ENCODE measurements at regions not wholly inside any gene's neighbourhood (a gene's known extent, or its start where the extent isn't known, plus 50 kb on each side); places are given as distances from the start of the nearest gene placed in this dataset.

DNA sequence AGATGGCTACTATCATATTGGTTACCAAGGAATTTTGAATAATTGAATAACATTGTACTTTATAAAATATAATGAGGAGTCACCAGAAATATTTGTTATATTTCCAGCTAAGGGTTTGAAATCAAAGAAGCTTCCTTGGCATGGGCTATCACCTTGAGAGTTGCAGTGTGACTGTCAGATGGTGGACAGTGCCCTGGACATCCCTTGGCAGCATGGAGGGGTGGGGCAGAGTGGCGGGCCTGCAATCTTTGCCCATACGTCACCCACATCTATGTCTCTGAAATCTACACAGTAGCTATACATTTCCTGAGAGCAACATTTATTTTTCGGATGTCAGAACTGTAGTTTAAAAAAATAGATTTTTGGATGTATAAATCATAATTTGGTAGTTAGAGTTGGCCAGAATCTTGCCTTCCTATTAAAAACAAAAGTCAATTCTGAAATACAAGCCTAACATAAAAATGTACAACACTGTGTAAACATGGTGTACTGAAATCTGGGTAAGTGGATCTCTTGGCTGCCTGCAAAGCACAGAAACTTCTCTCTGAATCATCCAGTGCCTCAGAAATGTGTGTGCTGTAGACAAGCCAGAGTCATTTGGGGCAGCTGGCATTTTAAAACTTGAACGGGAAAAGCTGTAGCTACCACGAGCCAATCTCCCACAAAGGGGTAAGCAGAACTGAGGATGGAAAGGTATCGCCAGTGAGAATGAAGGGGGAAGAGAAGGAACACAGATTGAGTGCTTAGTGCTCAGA is 124.2 kb upstream of the ARHGAP28 start:
- no peak for DNase-seq (ENCODE audit: low spot score in 2 of 2)

GRCh38 chr18:6606411-6607085 is 123.0 kb upstream of the ARHGAP28 start:
- no peaks in the 10 kb centered on the region for H3K36me3 Mint-ChIP-seq
- no peak overlapping the region for H3K27ac Mint-ChIP-seq
- no peaks in the 10 kb centered on the region for H3K4me1 Mint-ChIP-seq
- H3K9me3 Mint-ChIP-seq = peaks cover 9% of the 10 kb centered on the region
- H3K4me3 Mint-ChIP-seq = no peak overlapping the region
- DNase-seq (ENCODE audit: low spot score in 2 of 2) = no peak
- no peak for ATAC-seq

More for the DNA sequence above, 124.2 kb upstream of the ARHGAP28 start:
- Mint-ChIP-seq H3K27ac (no peak overlapping the region), H3K4me1 (no peaks in the 10 kb centered on the region), H3K9me3 (peaks cover 5% of the 10 kb centered on the region), H3K4me3 (no peak overlapping the region), H3K36me3 (no peaks in the 10 kb centered on the region)
- no peak for ATAC-seq

DNA sequence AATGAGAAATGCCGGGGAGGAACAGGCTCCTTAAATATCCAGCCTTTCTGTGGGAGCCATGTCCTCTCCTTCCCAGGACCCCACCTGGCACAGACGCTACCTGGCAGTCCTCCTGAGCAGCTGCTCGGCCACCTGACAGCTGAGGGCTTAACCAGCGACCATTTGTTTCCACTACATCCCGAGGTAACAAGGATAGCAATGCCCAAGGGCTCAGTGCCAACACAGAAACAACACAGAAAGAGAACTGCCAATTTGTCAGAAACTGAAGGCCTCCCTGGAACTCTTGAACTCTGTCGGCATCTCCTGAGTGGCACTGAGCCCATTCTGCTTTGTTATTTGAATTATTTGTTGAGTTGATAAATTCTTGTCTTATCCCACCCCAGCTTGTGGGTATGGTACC is 122.2 kb upstream of the ARHGAP28 start:
- no peak overlapping the region for H3K4me3 Mint-ChIP-seq
- no peak for ATAC-seq
- no peaks in the 10 kb centered on the region for H3K36me3 Mint-ChIP-seq
- peaks cover 7% of the 10 kb centered on the region for H3K9me3 Mint-ChIP-seq
- no peak for DNase-seq (ENCODE audit: low spot score in 2 of 2)
- H3K27ac Mint-ChIP-seq = no peak overlapping the region
- no peaks in the 10 kb centered on the region for H3K4me1 Mint-ChIP-seq

- no peak for DNase-seq (ENCODE audit: low spot score in 2 of 2)
- H3K27ac Mint-ChIP-seq = no peak overlapping the region
- no peaks in the 10 kb centered on the region for H3K36me3 Mint-ChIP-seq
- no peak overlapping the region for H3K4me3 Mint-ChIP-seq
- no peak for ATAC-seq
- no peaks in the 10 kb centered on the region for H3K4me1 Mint-ChIP-seq
- peaks cover 14% of the 10 kb centered on the region for H3K9me3 Mint-ChIP-seq
Measured at GRCh38 chr18:6609666-6610264, 119.8 kb upstream of the ARHGAP28 start.

- Mint-ChIP-seq H3K4me3 (no peak overlapping the region), H3K27ac (no peak overlapping the region), H3K4me1 (no peaks in the 10 kb centered on the region), H3K9me3 (peaks cover 14% of the 10 kb centered on the region), H3K36me3 (no peaks in the 10 kb centered on the region)
- ATAC-seq = no peak
- DNase-seq (ENCODE audit: low spot score in 2 of 2) = no peak
Measured at GRCh38 chr18:6610466-6610865, 119.0 kb upstream of the ARHGAP28 start.

GRCh38 chr18:6613581-6613980 is 115.9 kb upstream of the ARHGAP28 start:
- Mint-ChIP-seq H3K27ac (no peak overlapping the region), H3K9me3 (peaks cover 20% of the 10 kb centered on the region), H3K4me3 (no peak overlapping the region), H3K4me1 (no peaks in the 10 kb centered on the region), H3K36me3 (no peaks in the 10 kb centered on the region)
- no peak for DNase-seq (ENCODE audit: low spot score in 2 of 2)
- no peak for ATAC-seq

DNA sequence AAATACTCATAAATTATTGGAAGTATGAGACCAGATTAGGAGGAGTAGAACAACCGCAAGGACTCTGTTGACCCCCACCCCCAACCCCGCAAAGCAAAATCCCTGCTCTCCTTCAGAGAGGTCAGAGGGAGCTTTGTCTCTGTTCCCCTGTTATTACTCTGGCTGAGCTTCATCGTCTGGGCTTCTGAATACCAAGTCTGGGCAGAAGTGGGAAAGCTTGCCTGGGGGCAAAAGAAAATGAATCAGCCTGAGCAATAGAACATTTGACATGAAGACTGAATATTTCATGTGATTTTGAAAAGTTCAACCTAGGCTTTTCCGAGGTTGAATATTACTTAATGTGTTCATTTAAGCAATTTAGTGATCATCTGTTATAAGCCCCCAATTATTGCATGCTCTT is 114.6 kb upstream of the ARHGAP28 start:
- H3K9me3 Mint-ChIP-seq = peaks cover 23% of the 10 kb centered on the region
- H3K27ac Mint-ChIP-seq = no peak overlapping the region
- no peak overlapping the region for H3K4me3 Mint-ChIP-seq
- DNase-seq (ENCODE audit: low spot score in 2 of 2) = no peak
- no peaks in the 10 kb centered on the region for H3K36me3 Mint-ChIP-seq
- no peaks in the 10 kb centered on the region for H3K4me1 Mint-ChIP-seq
- ATAC-seq = no peak

GRCh38 chr18:6616981-6617380 is 112.5 kb upstream of the ARHGAP28 start:
- no peak overlapping the region for H3K27ac Mint-ChIP-seq
- no peak overlapping the region for H3K4me3 Mint-ChIP-seq
- peaks cover 18% of the 10 kb centered on the region for H3K9me3 Mint-ChIP-seq
- no peaks in the 10 kb centered on the region for H3K36me3 Mint-ChIP-seq
- no peak for ATAC-seq
- no peak for DNase-seq (ENCODE audit: low spot score in 2 of 2)
- H3K4me1 Mint-ChIP-seq = no peaks in the 10 kb centered on the region

DNA sequence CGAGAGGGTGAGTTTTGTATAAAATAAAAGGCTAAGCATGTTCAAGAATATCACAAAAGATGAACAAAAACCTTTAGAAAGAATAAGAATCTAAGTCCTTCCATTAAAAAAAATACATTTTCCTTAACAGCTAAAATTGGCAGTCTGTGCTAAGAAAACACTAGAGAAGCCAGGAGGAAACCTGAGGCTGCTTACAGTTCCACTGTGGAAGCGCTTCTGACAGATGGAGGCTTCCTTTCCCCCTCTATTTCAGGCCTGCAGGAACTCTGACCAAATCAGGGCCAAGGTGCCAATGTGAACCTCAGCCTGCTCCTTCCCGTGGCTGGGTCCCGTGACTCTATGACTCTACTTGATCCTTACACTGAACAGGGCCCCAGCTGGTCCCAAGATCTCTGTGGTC is 108.1 kb upstream of the ARHGAP28 start:
- DNase-seq (ENCODE audit: low spot score in 2 of 2) (no peak), ATAC-seq (no peak)
- Mint-ChIP-seq H3K27ac (no peak overlapping the region), H3K36me3 (no peaks in the 10 kb centered on the region), H3K4me1 (no peaks in the 10 kb centered on the region), H3K4me3 (no peak overlapping the region), H3K9me3 (peaks cover 13% of the 10 kb centered on the region)

DNA sequence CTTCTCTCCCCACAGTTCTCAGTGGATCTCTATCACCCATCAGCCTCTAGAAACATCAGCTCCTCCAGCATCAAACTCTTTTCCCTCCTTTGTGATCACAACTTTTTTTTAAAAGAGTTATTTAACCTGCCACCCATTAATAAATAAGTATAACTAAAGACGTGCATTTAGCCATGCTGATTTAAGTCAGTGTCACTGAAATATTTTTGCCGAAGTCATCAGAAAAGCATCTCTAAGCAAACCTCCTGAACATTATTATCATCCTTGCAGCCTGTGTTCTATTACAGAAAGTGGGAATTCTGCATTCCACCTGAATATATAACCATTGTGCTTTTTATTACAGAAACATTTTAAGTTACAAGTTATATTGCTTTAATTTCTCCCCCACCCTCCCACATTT is 106.2 kb upstream of the ARHGAP28 start:
- Mint-ChIP-seq H3K9me3 (peaks cover 10% of the 10 kb centered on the region), H3K27ac (no peak overlapping the region), H3K4me3 (no peak overlapping the region), H3K36me3 (no peaks in the 10 kb centered on the region), H3K4me1 (no peaks in the 10 kb centered on the region)
- no peak for ATAC-seq
- DNase-seq (ENCODE audit: low spot score in 2 of 2) = no peak

DNA sequence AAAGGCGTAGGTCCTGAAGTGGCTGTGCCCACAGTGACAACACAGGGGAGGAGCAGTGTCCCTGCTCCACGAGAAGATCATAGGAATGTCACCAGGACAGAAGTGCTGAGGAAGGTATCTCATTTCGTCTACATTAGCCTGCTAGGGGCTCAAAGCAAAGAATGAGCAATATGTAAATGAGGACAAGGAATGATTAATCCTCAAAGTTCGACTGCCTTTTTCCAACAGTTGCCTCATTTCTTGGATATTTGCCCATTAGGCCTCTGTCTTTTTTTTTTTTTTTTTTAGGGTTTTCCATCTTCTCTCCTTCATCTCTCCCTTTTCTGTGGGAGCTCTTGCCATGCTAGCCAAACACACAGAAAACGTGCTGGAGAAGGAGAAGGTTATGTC is 105.2 kb upstream of the ARHGAP28 start:
- Mint-ChIP-seq H3K4me3 (no peak overlapping the region), H3K36me3 (no peaks in the 10 kb centered on the region), H3K27ac (no peak overlapping the region), H3K9me3 (peaks cover 6% of the 10 kb centered on the region), H3K4me1 (no peaks in the 10 kb centered on the region)
- DNase-seq (ENCODE audit: low spot score in 2 of 2) (no peak), ATAC-seq (no peak)

DNA sequence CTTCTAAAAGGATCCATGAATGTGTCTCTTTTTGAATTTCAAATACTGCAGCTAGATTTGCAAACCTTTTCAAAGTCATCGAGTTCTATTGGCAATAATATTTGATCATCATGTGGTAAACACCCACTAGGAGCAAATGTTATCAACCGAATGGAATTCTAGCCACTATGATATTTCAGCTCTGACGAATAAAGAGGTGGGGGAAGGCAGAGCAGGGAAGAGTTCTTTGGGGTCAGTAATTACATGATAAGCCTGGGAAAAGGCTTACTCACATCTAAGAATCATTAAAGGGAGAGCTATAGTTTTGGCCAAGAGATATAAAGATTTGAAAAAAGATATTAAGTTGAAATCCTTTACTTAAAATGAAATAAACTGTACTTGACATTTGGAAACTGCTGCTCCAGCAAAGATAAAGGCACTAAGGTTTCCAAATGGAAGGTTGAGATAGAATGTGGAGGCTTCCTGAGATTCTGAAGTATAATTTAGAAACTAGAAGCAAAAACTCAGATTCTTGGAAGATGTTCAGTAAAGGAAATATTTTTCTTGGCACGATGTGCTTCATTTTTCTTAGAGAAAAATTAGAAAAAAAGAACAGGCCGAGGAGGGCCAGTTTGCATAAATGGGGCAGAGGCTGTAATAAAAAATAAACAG is 104.7 kb upstream of the ARHGAP28 start:
- DNase-seq (ENCODE audit: low spot score in 2 of 2) (no peak), ATAC-seq (no peak)
- no peaks in the 10 kb centered on the region for H3K36me3 Mint-ChIP-seq
- H3K4me3 Mint-ChIP-seq = no peak overlapping the region
- H3K9me3 Mint-ChIP-seq = peaks cover 6% of the 10 kb centered on the region
- no peak overlapping the region for H3K27ac Mint-ChIP-seq
- no peaks in the 10 kb centered on the region for H3K4me1 Mint-ChIP-seq

- DNase-seq (ENCODE audit: low spot score in 2 of 2) (no peak), ATAC-seq (no peak)
- no peak overlapping the region for H3K4me3 Mint-ChIP-seq
- no peak overlapping the region for H3K27ac Mint-ChIP-seq
- H3K9me3 Mint-ChIP-seq = peaks cover 6% of the 10 kb centered on the region
- H3K4me1 Mint-ChIP-seq = no peaks in the 10 kb centered on the region
- H3K36me3 Mint-ChIP-seq = no peaks in the 10 kb centered on the region
Measured at GRCh38 chr18:6625481-6625880, 104.0 kb upstream of the ARHGAP28 start.

- H3K9me3 Mint-ChIP-seq = peaks cover 6% of the 10 kb centered on the region
- no peaks in the 10 kb centered on the region for H3K36me3 Mint-ChIP-seq
- H3K4me1 Mint-ChIP-seq = no peaks in the 10 kb centered on the region
- H3K27ac Mint-ChIP-seq = no peak overlapping the region
- no peak for ATAC-seq
- no peak overlapping the region for H3K4me3 Mint-ChIP-seq
- no peak for DNase-seq (ENCODE audit: low spot score in 2 of 2)
Measured at GRCh38 chr18:6626457-6626856, 103.1 kb upstream of the ARHGAP28 start.

DNA sequence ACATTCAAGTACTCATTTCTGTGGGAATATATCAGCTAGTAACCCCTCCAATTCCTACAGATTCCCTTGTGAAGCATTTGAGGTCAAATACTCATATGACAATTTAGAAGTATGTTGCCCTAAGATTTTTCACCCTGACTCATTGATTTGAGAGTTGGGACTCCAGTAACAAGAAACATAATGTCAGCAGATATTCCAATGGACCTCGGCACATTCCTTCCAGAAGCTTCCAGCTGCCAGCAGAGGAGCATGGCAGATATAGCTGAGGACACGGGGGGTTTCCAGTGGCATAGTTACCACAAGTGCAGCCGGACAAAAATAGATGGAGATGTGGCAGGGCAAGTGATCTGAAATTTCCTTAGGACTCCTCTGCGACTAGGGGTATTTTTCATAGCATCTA is 101.9 kb upstream of the ARHGAP28 start:
- Mint-ChIP-seq H3K4me3 (no peak overlapping the region), H3K9me3 (peaks cover 10% of the 10 kb centered on the region), H3K4me1 (no peaks in the 10 kb centered on the region), H3K36me3 (no peaks in the 10 kb centered on the region), H3K27ac (no peak overlapping the region)
- ATAC-seq (no peak), DNase-seq (ENCODE audit: low spot score in 2 of 2) (no peak)

DNA sequence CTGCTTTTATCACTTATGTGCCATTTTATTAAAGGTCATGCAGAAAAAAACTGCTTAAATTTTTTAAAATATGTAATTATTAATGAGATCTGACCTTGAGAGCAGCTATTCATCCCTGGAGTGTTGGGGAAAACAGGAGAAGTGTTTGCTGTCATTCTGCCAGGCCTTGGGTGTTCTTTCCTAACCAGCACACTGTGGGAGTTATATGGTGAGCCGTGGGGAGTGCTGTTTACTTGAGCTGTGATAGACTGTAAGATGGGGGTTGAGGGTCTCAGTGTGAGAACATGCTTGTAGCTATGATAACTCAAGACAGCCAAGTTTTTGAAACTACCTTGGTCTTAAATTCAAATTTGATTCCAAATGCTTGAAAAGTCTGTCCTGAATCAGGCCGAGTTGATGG is 101.3 kb upstream of the ARHGAP28 start:
- DNase-seq (ENCODE audit: low spot score in 2 of 2) (no peak), ATAC-seq (no peak)
- Mint-ChIP-seq H3K4me1 (no peaks in the 10 kb centered on the region), H3K4me3 (no peak overlapping the region), H3K27ac (no peak overlapping the region), H3K36me3 (no peaks in the 10 kb centered on the region), H3K9me3 (peaks cover 11% of the 10 kb centered on the region)
